PC-3 (cell line): ENCODE measurements at regions not wholly inside any gene's neighbourhood (a gene's known extent, or its start where the extent isn't known, plus 50 kb on each side); places are given as distances from the start of the nearest gene placed in this dataset.

Source experiments
- EZH2 ChIP-seq: fragments of 300-600 bp; sonication (generic); IDR thresholded peaks from one replicate; pipeline ENCODE4 v1.6.1; 2017; ENCODE audit warnings: antibody characterized with exemption, mild to moderate bottlenecking, low read length; ENCODE audit not compliant: unreplicated experiment
- TF ChIP-seq, protein P1 (sequence below): fragments of 300-600 bp; sonication (generic); conservative IDR thresholded peaks from 2 replicates; pipeline ENCODE4 v1.5.1; 2017; ENCODE audit warnings: antibody characterized with exemption, low read depth, mild to moderate bottlenecking, low read length

DNA sequence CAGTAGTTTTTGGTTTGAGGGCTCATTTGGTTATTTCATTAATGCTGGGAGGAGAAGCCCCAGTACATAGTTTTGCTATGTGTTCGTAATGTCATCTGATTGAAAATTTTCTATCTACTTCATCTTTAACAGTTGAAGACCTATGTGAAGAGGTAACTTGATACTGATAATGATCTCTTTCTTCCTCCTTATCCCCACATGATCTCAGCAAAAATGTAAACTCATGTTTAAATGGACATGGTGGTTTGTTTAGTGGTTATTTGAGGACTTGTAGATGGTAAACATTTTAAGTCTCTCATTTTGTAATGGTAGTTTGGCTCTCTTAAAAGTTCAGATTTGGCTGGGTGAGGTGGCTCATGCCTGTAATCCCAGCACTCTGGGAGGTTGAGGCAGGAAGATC is 53.7 kb upstream of the SPTBN2 start:
- TF ChIP-seq, protein P1, sequence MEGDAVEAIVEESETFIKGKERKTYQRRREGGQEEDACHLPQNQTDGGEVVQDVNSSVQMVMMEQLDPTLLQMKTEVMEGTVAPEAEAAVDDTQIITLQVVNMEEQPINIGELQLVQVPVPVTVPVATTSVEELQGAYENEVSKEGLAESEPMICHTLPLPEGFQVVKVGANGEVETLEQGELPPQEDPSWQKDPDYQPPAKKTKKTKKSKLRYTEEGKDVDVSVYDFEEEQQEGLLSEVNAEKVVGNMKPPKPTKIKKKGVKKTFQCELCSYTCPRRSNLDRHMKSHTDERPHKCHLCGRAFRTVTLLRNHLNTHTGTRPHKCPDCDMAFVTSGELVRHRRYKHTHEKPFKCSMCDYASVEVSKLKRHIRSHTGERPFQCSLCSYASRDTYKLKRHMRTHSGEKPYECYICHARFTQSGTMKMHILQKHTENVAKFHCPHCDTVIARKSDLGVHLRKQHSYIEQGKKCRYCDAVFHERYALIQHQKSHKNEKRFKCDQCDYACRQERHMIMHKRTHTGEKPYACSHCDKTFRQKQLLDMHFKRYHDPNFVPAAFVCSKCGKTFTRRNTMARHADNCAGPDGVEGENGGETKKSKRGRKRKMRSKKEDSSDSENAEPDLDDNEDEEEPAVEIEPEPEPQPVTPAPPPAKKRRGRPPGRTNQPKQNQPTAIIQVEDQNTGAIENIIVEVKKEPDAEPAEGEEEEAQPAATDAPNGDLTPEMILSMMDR: no peak
- no peak for TF ChIP-seq EZH2
